ENCODE measurements at regions not wholly inside any gene's neighbourhood (a gene's known extent, or its start where the extent isn't known, plus 50 kb on each side); places are given as distances from the start of the nearest gene placed in this dataset.

DNA sequence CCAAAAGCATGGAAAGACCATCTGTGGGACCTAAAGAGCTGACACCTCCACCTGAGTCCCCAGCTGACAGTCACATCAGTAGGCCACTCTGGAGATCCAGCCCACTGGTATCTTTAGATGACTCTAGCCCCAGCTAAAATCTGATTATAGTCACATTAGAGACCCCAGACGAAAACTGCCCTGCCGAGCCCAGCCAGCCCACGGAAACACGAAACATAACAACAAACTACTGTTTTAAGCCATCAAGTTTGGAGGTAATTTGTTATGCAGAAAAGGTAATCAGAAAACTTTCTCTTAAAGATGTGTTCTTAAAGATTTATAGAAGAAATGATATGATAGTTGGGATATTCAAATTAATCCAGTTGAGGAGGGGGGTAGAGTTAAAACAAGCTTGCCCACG is 175.7 kb downstream of the DHX15 start:
- no TSS peak for BruUV-seq (replicated peaks)
- DNase-seq (ENCODE audit: low read depth, low spot score) (no peak), FAIRE-seq (no peak)
- Histone ChIP-seq H3K4me3 (replicated peaks in 1 of 3; ENCODE audit: insufficient read depth in 1 of 3, low read depth in 1 of 3, low read length in 3 of 3) (no peak overlapping the region), H2AFZ (ENCODE audit: low read depth, low read length) (no peak overlapping the region), H3K79me2 (ENCODE audit: control insufficient read depth, insufficient read depth, low read length) (no peaks in the 10 kb centered on the region), H3K27me3 (ENCODE audit: control insufficient read depth in 2 of 2, insufficient read depth in 2 of 2, low read length in 2 of 2) (no peaks in the 10 kb centered on the region), H3K9me1 (replicated peaks; ENCODE audit: control insufficient read depth, extremely low read depth, insufficient read depth, low read length) (no peaks in the 10 kb centered on the region), H3K4me1 (ENCODE audit: control insufficient read depth, extremely low read depth, insufficient read depth, low read length) (no peaks in the 10 kb centered on the region), H3K27ac (ENCODE audit: insufficient read depth, low read depth, low read length) (no peak overlapping the region), H3K4me2 (ENCODE audit: insufficient read depth, low read length) (no peak overlapping the region), H3K9me3 (replicated peaks; ENCODE audit: control insufficient read depth, insufficient read depth, low read length) (no peaks in the 10 kb centered on the region), H3K36me3 (ENCODE audit: control insufficient read depth in 2 of 2, extremely low read depth in 1 of 2, insufficient read depth in 2 of 2, low read length in 2 of 2) (no peaks in the 10 kb centered on the region), H4K20me1 (replicated peaks; ENCODE audit: control insufficient read depth, extremely low read depth, insufficient read depth, low read length) (no peaks in the 10 kb centered on the region), H3K9ac (replicated peaks; ENCODE audit: extremely low read depth, insufficient read depth, low read length) (no peak overlapping the region)
- ChIA-PET POLR2A (no interaction called here), CTCF (interaction anchor here (2.0 kb wide), 1 partner anchor 10 kb away, joined by 7 read pairs; no protein-coding TSS in a partner anchor)
- TF ChIP-seq, protein P1, sequence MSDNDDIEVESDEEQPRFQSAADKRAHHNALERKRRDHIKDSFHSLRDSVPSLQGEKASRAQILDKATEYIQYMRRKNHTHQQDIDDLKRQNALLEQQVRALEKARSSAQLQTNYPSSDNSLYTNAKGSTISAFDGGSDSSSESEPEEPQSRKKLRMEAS (IDR thresholded peaks at IDR 0.05; ENCODE audit: insufficient read depth, insufficient read length), result no peak
- TF ChIP-seq MYC (IDR thresholded peaks at IDR 0.05; ENCODE audit: low read depth, low read length), result no peak
- TF ChIP-seq, protein P2, sequence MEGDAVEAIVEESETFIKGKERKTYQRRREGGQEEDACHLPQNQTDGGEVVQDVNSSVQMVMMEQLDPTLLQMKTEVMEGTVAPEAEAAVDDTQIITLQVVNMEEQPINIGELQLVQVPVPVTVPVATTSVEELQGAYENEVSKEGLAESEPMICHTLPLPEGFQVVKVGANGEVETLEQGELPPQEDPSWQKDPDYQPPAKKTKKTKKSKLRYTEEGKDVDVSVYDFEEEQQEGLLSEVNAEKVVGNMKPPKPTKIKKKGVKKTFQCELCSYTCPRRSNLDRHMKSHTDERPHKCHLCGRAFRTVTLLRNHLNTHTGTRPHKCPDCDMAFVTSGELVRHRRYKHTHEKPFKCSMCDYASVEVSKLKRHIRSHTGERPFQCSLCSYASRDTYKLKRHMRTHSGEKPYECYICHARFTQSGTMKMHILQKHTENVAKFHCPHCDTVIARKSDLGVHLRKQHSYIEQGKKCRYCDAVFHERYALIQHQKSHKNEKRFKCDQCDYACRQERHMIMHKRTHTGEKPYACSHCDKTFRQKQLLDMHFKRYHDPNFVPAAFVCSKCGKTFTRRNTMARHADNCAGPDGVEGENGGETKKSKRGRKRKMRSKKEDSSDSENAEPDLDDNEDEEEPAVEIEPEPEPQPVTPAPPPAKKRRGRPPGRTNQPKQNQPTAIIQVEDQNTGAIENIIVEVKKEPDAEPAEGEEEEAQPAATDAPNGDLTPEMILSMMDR (IDR thresholded peaks at IDR 0.05; ENCODE audit: extremely low read depth in 1 of 2, insufficient read depth in 1 of 2, low read depth in 1 of 2, low read length in 2 of 2), result no peak
- TF ChIP-seq EZH2 (IDR thresholded peaks at IDR 0.05; ENCODE audit: borderline replicate concordance, low read depth, low read length, severe bottlenecking), result no peak
- TF ChIP-seq JUN (IDR thresholded peaks at IDR 0.05; ENCODE audit: borderline replicate concordance, insufficient read depth, insufficient read length, low read depth), result no peak
- no peak for TF ChIP-seq POLR2A (IDR thresholded peaks at IDR 0.05; ENCODE audit: low read depth, low read length)
- TF ChIP-seq GATA2 (IDR thresholded peaks at IDR 0.05; ENCODE audit: insufficient read depth, insufficient read length, low read depth, low read length), result no peak
- TF ChIP-seq POLR2AphosphoS5 (IDR thresholded peaks at IDR 0.05; ENCODE audit: insufficient read depth, low read depth, low read length), result no peak
- no peak for TF ChIP-seq FOS (IDR thresholded peaks at IDR 0.05; ENCODE audit: borderline replicate concordance, insufficient read depth, low read length)
- dilution Hi-C loops (cut with MboI; ENCODE audit: extremely low pct_ligation_motif_present, low sequenced_read_pairs) (no loop called here), intact Hi-C loops (cut with micrococcal nuclease) (no loop called here)

All from endothelial cell of umbilical vein (primary cell).